ENCODE measurements at regions not wholly inside any gene's neighbourhood (a gene's known extent, or its start where the extent isn't known, plus 50 kb on each side); places are given as distances from the start of the nearest gene placed in this dataset.

DNA sequence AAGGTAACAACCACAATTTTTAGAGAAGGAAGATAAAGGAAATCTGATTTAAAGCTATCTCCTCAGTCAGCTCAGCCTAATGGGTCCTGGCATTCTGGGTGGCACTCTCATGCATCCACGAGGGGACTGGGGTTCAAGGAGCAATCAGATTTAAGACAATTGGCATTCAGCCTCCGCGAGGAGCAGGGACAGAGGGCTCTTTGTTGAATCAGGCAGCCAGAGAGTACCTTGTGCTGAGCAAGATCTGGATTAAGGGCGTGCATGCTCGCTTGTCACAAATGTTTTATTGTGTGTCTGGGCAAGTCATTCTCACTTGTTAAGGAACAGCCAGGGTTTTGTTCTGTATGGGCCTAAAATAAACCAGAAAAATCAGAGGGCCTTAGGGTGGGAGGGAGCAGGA is 475.3 kb upstream of the NRSN1 start:
- H3K9me2 ChIP-seq (ENCODE audit: insufficient read depth, low read length) = no peaks in the 10 kb centered on the region
- H3K27ac ChIP-seq (ENCODE audit: low read length) = no peak overlapping the region
- peaks cover 5% of the 10 kb centered on the region for H3F3A ChIP-seq (ENCODE audit: insufficient read depth, low read length, poor library complexity, severe bottlenecking)
- H3K4me2 ChIP-seq (ENCODE audit: low read length) = no peak overlapping the region
- TF ChIP-seq, protein P1, sequence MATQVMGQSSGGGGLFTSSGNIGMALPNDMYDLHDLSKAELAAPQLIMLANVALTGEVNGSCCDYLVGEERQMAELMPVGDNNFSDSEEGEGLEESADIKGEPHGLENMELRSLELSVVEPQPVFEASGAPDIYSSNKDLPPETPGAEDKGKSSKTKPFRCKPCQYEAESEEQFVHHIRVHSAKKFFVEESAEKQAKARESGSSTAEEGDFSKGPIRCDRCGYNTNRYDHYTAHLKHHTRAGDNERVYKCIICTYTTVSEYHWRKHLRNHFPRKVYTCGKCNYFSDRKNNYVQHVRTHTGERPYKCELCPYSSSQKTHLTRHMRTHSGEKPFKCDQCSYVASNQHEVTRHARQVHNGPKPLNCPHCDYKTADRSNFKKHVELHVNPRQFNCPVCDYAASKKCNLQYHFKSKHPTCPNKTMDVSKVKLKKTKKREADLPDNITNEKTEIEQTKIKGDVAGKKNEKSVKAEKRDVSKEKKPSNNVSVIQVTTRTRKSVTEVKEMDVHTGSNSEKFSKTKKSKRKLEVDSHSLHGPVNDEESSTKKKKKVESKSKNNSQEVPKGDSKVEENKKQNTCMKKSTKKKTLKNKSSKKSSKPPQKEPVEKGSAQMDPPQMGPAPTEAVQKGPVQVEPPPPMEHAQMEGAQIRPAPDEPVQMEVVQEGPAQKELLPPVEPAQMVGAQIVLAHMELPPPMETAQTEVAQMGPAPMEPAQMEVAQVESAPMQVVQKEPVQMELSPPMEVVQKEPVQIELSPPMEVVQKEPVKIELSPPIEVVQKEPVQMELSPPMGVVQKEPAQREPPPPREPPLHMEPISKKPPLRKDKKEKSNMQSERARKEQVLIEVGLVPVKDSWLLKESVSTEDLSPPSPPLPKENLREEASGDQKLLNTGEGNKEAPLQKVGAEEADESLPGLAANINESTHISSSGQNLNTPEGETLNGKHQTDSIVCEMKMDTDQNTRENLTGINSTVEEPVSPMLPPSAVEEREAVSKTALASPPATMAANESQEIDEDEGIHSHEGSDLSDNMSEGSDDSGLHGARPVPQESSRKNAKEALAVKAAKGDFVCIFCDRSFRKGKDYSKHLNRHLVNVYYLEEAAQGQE (IDR thresholded peaks at IDR 0.05; ENCODE audit: borderline replicate concordance) = no peak
- TF ChIP-seq CTCF (IDR thresholded peaks at IDR 0.05; ENCODE audit: poor library complexity, severe bottlenecking) (no peak), SMC3 (conservative IDR thresholded peaks at IDR 0.05; ENCODE audit: poor library complexity) (no peak), EZH2 (IDR thresholded peaks at IDR 0.05; ENCODE audit: borderline replicate concordance, insufficient read depth, low read length, poor library complexity, severe bottlenecking) (no peak), RAD21 (conservative IDR thresholded peaks at IDR 0.05) (no peak)
- no peaks in the 10 kb centered on the region for H4K20me1 ChIP-seq (ENCODE audit: insufficient read depth)
- peak overlapping the region; percentile 4 for H2AFZ ChIP-seq (ENCODE audit: low read depth, low read length)
- no peaks in the 10 kb centered on the region for H3K27me3 ChIP-seq (ENCODE audit: insufficient read depth, low read depth, low read length)
- H3K9ac ChIP-seq (ENCODE audit: low read length) = peak overlapping the region; percentile 17
- no peaks in the 10 kb centered on the region for H3K9me3 ChIP-seq (ENCODE audit: low read length)
- no peak overlapping the region for H3K4me3 ChIP-seq (ENCODE audit: low read length)
- H3K79me2 ChIP-seq (replicated peaks; ENCODE audit: insufficient read depth, low read length) = no peaks in the 10 kb centered on the region
- no peaks in the 10 kb centered on the region for H3K36me3 ChIP-seq (ENCODE audit: insufficient read depth, low read length)

DNA sequence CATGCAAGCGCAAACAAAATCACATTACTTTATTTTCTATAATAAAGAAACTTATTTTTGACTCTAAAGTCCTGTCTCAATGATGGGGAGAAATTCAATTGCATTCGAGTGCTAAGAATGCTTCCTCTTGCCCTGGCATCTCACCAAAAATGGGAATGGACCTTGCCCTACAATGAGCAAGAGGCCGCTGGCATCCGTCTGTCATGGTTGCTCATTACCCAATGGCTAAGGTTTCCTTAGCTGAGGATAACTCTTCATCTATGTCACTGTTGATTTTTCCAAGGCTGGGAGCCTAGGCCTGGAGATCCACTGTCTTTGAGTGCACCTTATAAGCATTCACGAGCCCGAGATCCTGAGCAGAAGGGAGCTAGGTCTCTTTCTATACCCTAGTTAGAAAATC is 471.3 kb upstream of the NRSN1 start:
- Histone ChIP-seq H3K27ac (ENCODE audit: low read length) (no peak overlapping the region), H2AFZ (ENCODE audit: low read depth, low read length) (no peak overlapping the region), H3K36me3 (ENCODE audit: insufficient read depth, low read length) (no peaks in the 10 kb centered on the region), H3K4me2 (ENCODE audit: low read length) (no peak overlapping the region), H3K79me2 (replicated peaks; ENCODE audit: insufficient read depth, low read length) (no peaks in the 10 kb centered on the region), H3F3A (ENCODE audit: insufficient read depth, low read length, poor library complexity, severe bottlenecking) (peaks cover 18% of the 10 kb centered on the region), H4K20me1 (ENCODE audit: insufficient read depth) (no peaks in the 10 kb centered on the region), H3K9me2 (ENCODE audit: insufficient read depth, low read length) (no peaks in the 10 kb centered on the region), H3K9me3 (ENCODE audit: low read length) (no peaks in the 10 kb centered on the region), H3K9ac (ENCODE audit: low read length) (no peak overlapping the region), H3K4me3 (ENCODE audit: low read length) (no peak overlapping the region), H3K27me3 (ENCODE audit: insufficient read depth, low read depth, low read length) (no peaks in the 10 kb centered on the region)
- TF ChIP-seq TAF1 (IDR thresholded peaks at IDR 0.05; ENCODE audit: low read depth) (no peak), RAD21 (conservative IDR thresholded peaks at IDR 0.05) (no peak), CTCF (IDR thresholded peaks at IDR 0.05; ENCODE audit: poor library complexity, severe bottlenecking) (no peak), EZH2 (IDR thresholded peaks at IDR 0.05; ENCODE audit: borderline replicate concordance, insufficient read depth, low read length, poor library complexity, severe bottlenecking) (no peak), EP300 (conservative IDR thresholded peaks at IDR 0.05; ENCODE audit: poor library complexity, severe bottlenecking) (no peak), MXI1 (conservative IDR thresholded peaks at IDR 0.05; ENCODE audit: poor library complexity, severe bottlenecking) (no peak), SMC3 (conservative IDR thresholded peaks at IDR 0.05; ENCODE audit: poor library complexity) (no peak), POLR2AphosphoS5 (IDR thresholded peaks at IDR 0.05) (no peak)
- TF ChIP-seq, protein P1 (IDR thresholded peaks at IDR 0.05; ENCODE audit: borderline replicate concordance) = no peak

Data from neural cell (in vitro differentiated cells).